ENCODE measurements at regions not wholly inside any gene's neighbourhood (a gene's known extent, or its start where the extent isn't known, plus 50 kb on each side); places are given as distances from the start of the nearest gene placed in this dataset.

DNA sequence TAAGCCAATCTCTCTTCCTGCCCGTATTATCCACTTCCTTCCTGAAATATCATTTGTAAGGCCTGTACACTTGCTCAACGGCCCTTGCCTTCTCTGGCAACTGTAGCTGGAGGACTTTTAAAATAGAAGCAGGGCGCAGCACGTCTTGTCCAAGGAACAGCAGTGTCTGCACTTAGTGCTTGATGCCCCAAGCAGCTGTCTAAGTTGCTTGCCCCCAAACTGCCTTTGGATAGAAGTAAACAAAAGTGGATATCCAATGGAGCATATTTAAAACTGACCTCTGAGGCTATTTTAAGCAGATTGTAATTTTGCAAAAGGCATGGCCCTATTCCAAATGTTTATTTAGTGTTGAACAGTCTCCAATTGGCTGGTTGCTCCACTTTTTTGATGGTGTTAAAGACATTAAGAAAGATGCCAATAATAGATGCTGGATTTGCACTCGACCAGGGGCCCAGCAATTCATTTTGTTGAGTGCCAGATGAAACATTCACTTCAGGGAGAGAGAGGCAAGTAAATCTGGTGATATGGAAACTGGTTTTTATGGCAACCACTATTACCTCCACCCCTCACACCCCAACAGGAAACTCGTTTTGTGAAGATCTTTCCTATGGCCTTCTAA is 526.8 kb upstream of the TBL1XR1 start:
- DNase-seq, result peak; percentile 33 to 39

DNA sequence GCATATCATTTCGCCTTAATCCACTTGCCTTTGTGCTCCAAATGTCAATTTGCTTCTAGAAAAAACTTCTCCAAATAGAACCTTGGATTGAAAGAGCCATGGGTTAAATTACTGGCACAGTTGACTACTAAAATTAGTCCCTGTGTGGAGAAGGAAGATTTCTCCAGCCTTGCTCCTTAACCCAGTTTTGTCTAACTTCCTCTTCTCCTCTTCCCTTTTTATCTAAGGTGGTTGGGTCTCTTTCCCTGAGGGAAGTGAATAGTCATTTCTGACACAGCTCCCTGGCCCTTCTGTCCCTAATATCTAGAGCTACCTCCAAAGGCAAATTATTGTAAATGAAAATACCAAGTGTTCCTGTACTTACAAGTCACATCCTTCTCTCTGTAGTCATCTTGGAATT is 527.9 kb upstream of the TBL1XR1 start:
- peak in 1 of 2 donors; percentile 51 for DNase-seq

DNA sequence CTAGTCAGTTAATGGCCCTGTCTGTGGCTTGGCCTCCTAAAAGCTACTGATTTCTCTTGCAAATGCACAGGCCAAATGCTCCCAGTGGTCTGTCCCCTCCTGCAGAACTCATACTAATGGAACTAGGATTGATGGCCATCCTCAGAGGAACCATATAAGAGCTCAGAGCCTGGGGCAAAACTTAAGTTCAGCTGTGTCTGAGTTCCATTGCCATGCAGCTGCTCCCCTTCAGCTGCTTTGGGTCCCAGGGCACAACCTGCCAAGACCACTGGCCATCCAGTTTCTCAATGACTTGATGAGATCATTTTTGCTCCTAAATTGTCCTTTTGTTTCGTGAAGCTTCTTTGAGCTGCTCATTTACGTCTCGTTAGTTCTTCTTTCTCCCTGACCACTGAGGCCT is 529.5 kb upstream of the TBL1XR1 start:
- no peak for DNase-seq

DNA sequence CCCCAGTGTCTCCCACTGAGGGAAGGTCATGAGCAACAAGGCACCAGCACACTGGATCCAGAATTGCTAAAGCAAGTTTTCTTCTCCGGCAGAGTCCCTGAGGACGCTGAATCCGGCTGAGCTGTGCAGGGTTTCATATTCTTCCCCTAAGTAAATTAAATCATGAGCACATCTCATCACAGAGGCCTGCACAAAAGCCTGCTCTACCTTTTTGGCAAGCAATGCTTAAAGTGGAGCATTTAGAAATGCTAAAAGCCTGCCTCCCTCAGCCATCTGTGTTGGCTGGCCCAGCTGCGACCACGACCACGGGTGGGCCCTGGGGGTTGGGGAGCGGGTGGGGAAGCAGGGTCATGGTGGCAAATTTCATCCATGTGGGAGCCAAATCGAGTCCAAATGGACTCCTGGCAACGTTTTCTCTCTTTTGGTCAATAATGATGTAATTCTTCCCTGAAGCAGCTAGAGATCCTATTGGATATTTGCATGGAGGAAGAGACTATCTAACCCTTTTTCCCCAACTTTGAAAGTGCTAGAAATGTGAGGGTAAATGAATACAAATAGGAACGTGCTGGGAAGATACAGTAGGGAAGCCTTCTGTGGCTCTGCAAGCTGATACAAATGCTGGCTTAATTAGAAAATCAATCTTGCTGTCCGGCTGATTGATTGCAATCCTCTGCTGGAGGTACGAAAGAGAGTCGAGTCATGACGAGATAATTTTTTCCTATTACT is 532.8 kb upstream of the TBL1XR1 start:
- no peak for DNase-seq

DNA sequence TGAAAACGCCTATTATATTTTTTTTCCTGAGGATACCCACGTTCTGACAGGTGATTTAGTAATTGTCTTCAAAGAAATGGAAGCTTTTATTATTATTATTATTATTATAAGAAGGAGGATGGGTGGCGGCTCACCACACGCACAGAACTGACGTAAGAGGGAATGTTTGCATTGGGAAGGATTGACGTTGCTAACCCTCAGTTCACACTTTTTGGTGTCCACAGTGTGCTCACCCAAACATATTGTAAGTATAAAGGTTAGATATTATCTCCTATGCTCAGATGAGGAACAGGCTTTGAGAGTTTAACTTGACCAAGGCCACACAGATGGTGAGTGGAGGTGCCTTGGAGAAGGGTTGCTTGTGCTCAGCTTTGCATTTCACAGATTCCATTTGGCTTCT is 533.5 kb upstream of the TBL1XR1 start:
- no peak for DNase-seq

DNA sequence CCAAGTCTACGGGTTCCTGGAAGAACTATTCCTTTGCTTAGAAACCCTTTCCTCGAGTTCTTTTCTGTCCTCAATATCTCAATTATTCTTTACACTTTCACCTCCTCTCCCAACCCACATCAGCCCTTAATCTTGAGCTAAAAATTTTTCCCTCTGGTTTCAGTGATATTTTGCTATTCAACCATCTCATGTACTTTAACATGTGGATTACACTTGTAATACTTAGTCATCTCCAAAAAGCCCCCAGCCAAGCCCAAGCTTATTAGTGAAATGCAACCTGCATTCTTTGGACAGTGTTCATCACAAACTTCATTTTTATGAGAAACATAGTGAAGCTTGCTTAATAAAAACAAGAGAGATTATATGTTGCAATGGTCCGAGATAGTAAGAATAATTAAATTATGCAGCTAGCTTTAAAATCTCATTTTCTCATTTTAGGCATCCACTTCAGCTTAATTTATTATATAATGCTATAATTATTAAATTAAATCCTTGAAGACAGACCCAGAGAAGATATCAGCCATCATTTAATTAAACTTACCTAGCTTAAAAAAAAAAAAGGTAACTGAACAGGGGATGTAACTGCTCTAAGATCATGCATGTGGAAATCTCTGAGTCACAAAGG is 534.5 kb upstream of the TBL1XR1 start:
- no peak for DNase-seq

DNA sequence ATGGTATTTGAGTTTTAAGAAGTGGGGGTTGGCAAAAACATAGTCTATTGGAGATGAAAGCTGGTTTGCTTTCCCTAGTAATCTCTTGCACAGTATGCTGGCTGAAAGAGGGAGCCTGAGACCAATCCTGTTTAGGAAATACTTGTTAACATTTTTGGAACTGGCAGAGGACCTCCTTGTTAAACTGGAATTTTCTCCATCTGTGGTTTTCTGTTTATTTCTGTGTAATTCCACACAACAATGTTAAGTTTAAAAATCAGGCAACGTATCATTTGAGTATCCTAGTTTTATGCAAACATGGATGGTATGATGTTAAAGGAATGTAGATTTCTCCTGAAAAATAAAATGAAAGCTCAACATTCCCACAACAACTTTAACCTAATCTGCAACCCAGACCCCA is 536.0 kb upstream of the TBL1XR1 start:
- DNase-seq, result no peak

DNA sequence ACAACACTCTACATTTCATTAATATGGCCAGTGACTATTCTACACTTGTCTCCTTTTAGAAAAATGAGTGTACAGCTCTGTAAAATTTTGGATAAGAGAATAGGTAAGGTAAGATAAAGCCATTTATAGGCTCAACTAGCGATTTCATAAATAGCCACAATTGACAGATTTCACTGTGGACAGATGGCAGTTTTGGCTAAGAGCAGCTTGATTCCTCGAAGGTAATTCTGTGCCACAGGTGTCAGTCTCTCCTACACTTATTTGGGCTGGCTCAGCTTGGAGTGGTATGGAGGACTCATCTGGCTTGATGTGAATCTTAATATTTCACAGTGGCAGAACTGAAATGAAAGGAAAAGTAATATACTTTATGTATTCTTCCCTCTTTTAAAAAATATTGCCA is 536.7 kb upstream of the TBL1XR1 start:
- no peak for DNase-seq

DNA sequence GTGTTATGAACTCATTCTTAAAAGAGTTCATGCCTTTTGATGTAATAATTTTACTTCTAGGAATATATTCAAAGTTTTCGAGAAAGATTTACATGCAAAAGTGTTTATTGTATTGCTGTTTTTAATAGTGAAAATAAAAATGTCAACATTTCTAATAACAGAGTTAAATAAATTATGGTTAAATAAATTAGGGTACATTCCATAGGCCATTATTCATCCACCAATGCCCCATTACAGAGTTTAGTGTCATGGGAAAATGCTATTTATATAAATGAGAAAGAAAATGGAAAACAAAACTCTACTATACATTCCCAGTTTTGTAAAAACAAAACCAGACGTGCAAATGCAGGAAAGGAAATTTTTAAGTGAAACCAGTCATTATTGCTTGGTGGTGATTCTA is 538.1 kb upstream of the TBL1XR1 start:
- no peak for DNase-seq

DNA sequence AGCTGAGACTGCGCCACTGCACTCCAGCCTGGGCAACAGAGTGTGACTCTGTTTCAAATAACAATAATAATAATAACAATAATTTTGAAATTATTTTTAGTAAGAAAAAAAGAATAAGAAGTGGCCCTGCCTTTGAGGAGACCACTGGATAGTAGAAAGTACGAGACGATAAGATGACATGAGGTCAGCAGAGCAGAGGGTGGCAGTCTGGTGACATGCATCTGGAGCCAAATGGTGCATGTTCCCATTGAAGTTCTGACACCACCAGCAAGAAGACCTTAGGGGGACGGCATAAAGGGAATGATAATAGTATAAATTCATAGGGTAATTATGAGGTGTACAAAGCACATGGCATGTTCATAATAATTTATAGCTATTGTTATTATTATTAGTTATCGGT is 542.2 kb upstream of the TBL1XR1 start:
- no peak for DNase-seq

DNA sequence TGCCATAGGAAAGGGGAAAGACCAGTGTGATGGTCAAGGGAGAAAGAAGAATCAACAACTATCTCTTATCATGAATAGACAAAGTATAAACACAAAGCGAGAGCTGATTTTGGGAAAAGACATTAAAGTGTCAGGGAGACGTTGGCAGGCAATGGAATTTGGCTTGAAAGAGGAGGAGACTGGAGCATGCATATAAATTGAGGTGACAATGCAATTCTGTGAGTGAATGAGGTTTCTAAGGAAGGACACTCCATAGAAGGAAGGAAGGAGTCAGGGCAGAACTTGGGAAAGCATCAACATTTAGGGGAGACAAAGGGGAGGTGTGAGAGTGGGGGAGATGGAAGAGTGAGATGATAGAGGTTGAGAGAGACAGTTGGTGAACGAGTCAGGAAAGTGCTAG is 543.0 kb upstream of the TBL1XR1 start:
- no peak for DNase-seq

DNA sequence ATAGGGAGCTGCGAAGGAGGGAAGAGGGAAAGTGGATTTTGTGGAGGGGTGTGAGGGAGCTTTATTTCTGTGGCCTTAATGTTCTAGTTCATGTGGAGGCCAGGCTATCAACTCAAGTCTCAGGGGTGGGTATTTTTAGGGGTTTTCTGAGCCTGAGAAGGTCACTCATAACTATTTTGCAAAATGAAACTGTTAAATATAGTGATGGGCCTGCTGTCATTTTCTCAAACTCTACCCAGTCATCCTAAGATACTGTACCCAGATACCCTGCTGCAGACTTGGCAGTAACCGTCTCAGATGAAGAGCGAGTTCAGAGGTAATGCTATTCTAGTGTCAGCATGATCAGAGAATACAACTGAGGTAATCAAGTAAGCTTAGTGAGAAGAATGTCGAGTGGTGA is 545.0 kb upstream of the TBL1XR1 start:
- DNase-seq, result no peak

DNA sequence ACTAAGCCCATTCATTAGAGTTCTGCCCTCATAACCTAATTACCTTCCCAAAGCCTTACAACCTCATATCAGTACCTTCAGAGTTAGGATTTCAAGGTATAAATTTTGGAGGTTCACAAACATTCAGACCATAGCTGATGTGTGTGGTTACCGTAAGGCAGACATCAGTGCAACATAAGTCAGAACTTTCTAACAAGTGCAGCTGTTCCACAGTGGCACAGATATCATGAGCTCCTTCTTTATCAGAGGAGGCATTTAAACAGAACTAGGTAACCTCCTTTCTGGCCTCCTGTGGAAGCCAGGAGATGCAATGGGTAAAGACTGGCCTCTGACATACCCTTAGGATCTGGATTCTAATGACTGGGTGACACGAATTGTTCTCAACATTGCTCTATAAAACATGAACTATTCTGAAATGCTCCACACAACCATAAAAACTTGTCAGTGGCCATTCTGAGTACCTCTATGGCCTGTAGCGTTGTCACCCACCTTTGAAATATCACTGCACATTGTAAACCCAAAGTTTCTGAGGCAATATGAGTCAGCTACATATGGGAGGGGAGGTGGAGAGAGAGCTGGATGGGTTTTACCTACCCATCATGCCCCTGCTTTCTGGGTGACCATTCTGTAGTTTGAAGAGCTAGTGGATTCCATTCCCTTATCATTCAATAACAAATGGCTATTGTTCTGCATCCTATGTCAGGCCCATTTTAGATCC is 546.0 kb upstream of the TBL1XR1 start:
- DNase-seq, result no peak

DNA sequence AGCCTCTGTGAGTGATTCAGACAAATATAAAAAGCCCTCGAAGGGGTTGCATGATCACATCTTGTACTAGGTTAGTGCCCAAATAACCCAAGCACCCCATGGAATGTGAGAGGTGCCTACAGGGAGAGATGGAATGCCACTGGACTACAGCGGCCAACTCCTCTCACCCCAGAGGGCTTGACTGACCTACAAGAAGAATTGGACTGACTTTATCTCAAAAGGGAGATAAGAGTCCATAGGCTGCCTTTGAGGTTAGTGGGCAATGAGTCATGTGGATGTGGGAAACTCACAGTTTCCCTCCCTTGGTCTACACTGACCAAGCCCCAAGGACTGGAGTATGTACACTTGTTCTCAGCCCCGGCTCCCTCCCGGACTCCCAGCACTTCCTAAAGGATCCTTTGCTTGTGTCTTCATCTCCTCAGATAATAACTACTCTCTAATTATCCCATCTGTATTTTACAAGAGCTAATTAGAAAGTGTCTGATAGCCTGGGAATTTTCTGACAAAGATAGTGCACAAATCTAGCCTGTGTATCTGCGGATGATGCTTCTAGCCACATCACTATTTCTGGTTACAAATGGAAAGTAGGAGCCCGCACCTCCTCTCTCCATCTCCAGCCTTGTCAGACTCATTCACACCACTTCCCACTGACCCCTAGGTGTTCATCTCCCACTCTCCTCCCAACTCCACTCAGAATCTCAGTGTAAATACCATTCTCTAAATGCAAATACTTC is 547.8 kb upstream of the TBL1XR1 start:
- no peak for DNase-seq

DNA sequence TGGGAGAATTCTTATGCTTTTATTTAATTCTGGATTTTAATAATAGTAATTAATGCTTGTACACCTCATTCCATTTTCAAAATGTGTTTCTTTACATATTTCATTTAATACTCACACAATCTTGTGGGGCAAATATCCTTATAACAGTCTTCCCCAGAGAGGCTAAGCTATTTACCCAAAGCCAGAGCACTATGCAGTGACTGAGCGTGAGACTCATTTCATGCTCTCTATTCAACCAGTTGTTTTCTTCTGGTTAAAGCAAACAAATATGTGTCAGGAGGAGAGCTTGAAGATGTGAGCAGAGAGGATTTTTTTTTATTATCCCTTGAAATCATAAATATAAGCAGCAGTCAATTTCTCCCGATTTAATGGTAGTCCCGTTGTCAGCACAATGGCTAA is 548.3 kb upstream of the TBL1XR1 start:
- no peak for DNase-seq

DNA sequence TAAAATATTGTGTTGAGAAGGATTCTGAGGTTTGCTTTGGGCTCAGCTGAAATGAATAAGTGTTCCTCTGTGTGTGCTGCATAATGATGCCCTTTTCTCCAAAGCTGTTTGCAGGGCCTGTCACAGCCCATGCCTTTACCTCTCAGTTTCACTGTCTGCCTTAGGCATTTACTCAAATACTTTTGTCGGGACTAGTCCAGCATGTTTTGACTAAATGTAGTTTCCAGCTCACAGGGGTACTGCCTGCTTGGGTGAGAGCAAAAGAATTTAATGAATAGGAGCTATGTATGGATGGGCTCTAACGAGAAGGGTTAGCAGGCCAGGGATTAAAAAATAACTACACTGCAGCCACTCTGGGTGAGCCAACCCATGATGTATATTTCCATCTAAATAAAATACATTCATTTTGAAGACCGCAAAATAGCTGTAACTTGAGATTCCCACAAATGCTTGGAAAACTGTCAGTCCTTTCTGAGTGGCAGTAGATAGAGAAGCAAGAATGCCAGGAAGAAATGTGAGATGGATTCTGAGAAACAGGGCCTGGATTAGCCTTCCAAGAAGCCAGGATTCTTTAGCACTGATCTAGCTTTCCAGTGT is 549.2 kb upstream of the TBL1XR1 start:
- DNase-seq, result no peak

DNA sequence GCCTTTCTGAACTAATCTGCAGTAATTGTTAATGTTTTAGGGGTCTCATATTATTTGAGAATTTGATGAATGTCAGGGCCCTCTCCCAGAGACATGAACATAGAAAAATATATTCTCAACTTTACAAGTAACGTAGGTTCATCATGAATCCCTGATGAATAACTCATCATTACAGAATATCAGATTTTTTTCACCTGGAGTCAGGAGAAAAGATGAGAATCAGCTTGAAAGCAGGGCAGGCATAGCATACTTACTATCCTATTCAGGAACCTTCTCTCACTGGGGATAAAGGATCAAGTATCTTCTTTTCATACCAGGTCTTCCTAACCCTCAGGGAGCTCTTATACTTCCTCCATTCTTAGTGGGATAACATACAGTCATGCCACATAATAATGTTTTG is 552.6 kb upstream of the TBL1XR1 start:
- DNase-seq, result no peak

DNA sequence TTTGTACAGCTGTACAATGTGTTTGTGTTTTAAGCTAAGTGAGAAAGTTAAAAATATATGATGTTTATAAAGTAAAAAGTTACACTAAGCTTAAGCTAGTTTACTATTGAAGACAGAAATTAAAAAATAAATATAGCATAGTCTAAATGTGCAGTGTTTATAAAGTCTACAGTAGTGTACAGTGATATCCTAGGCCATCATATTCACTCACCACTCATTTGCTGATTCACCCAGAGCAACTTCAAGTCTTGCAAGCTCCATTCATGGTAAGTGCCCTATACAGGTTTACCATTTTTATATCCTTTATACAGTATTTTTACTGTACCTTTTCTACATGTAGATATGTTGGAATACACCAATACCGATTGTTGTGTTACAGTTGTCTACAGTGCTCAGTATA is 553.2 kb upstream of the TBL1XR1 start:
- DNase-seq, result no peak

DNA sequence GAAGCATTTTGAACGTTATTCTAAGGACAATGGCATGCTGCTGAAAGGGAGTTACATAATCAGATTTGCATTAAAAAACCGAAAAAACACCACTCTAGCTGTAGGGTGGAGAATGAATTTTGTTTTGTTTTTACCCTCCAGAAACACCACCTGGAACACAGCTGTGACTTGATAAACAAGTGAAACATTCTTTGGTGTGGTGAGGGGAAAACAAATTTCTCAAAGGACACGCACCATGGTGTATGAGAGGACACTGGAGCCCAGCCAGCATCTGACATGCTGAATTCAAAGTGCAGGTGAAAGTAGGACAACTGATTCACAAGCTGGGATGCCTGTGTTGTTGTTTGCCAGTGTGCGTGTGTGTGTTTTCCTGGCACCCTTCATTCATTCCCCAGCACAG is 554.5 kb upstream of the TBL1XR1 start:
- DNase-seq, result no peak

DNA sequence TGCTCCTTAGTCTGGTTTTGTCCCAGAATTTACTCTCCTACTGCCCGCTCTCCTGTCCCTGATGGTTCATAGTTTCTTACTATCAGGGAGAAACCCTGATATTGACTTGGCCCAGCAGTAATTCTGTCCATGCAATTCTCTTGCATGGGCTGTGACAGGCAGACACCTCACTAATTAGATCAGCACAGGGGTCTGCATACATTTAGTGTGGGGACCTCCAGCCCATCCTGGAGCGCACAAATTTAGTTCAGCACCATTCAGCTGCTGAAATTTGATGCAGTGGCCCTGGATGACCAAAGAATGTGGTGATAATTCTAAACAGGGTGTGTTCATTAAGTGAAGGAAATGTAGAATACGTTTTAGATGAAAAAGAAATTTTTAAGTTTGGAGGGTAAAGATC is 555.5 kb upstream of the TBL1XR1 start:
- DNase-seq, result no peak

DNA sequence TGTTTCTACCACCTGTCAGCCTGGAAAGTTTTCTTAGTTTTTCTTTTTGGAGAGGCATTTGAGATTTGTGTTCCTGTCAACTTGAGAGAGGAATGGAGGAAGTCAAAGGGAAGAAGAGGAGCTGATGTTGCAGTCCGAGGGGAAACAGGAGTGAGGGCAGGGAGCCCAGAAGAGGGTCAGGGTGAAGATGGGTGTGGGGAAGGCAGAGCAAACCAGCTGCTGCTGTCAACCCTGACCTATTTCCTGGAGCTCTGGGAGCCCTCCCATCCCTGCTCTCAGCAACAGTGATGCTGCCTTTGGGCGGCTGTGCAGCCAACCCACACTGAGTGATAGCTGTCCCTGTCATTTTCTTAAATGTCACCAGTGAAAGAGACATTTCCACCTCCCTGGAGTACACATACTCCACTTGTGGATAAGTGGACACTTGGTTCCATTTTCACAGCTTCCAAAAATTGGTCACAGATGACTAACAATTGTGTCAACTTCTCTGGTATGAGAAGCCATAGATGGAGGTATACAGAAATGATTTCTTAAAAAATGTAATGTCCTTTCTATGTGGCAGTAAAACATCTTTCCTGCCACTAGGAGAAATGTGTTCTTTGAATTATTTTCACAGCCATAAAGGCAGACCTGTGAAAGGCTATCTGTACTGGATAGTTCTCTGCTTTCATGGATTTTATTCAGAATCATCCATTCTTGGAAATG is 556.3 kb upstream of the TBL1XR1 start:
- DNase-seq, result no peak

DNA sequence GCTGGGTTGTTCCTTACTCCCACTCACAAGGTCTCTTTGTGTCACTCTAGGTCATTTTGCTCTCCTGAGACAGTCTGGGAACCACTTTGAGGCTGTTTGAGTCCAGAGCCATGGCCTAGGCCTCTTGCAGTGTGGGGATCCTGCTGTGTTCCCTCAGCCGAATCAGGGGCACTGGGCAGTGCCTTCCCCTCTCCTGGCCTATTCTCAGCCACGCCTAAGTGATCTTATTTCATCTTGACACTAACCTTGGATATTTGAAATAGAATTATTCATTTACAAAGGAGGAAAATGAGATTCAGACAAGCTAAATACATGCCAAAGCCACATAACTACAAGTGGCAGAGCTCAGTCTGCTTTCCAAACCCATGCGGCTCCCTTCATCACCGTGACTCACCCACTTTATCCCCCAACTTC is 557.2 kb upstream of the TBL1XR1 start:
- no peak for DNase-seq

Measured in hippocampal formation (tissue), 2 donors.